HCT116 (cell line): ENCODE measurements at regions not wholly inside any gene's neighbourhood (a gene's known extent, or its start where the extent isn't known, plus 50 kb on each side); places are given as distances from the start of the nearest gene placed in this dataset.

ENCODE experiments used
- ATAC-seq: fragments of 200-7000 bp; cut with Tn5 transposase; 2 replicates; pipeline ENCODE4 v1.9.1; 2020; ENCODE audit warnings: mild to moderate bottlenecking, moderate library complexity
- BruUV-seq: library from RNA; stranded (reverse); fragments of 400-500 nt; replicated peaks from 2 replicates; lab custom pipeline; 2021; lab: Mats Ljungman, UMichigan
- CTCF ChIA-PET: fragments of 300-600 bp; sonication (Branson Sonifier 250); formaldehyde crosslinking; loops from one replicate; lab custom pipeline; 2021; ENCODE audit warnings: antibody characterized with exemption; lab: Charles Lee
- POLR2A ChIA-PET: fragments of 300-600, 350-600 bp; sonication (Branson Sonifier 250); formaldehyde crosslinking; loops from one replicate; lab custom pipeline; 2021; ENCODE audit warnings: antibody characterized with exemption; lab: Charles Lee
- RAD21 ChIA-PET, 2 experiments: fragments of 300-600 bp; sonication (Branson Sonifier 250); formaldehyde crosslinking; loops; one replicate each; lab custom pipeline; 2023; ENCODE audit warnings: low total read pairs in 2 of 2; ENCODE audit not compliant: uncharacterized antibody in 2 of 2, unreplicated experiment in 2 of 2, low non-redundant PET in 1 of 2; lab: Charles Lee
- DNase-seq: peaks from one replicate; pipeline ENCODE4 v3.0.0-alpha.2; 2010; ENCODE audit warnings: low read depth, low spot score
- H2AFZ ChIP-seq: fragments of 200-600 bp; shearing (Covaris generic), sonication (generic); 2 replicates; pipeline ENCODE4 v1.6.1; 2017; ENCODE audit warnings: low read depth, mixed run types, mixed read lengths, antibody characterized with exemption, low read length; ENCODE audit not compliant: poor library complexity, severe bottlenecking
- H3K27ac ChIP-seq: 2 replicates; pipeline ENCODE4 v1.5.1; 2012; ENCODE audit warnings: low read depth, low read length
- H3K27me3 ChIP-seq: fragments of 200-600 bp; sonication (generic); 2 replicates; pipeline ENCODE4 v1.6.1; 2016; ENCODE audit warnings: mixed run types, low read length, mixed read lengths; ENCODE audit not compliant: insufficient read depth
- H3K36me3 ChIP-seq, 2 experiments: fragments of 200-500 bp in 1 of 2; fragments of 200-600 bp in 1 of 2; sonication (Bioruptor generic) in 1 of 2; sonication (generic) in 1 of 2; 2 replicates each; pipeline versions ENCODE4 v1.5.1 to v1.6.1; 2014 to 2016; ENCODE audit warnings: low read length in 2 of 2, inconsistent platforms in 1 of 2, mixed read lengths in 1 of 2, mixed run types in 1 of 2; ENCODE audit not compliant: insufficient read depth in 2 of 2, control insufficient read depth in 1 of 2
- H3K4me1 ChIP-seq, 2 experiments: fragments of 200-600 bp in 1 of 2; sonication (generic) in 1 of 2; 2 replicates each; pipeline versions ENCODE4 v1.5.1 to v1.6.1; 2012 to 2017; ENCODE audit warnings: low read length in 2 of 2, inconsistent platforms in 1 of 2, mild to moderate bottlenecking in 1 of 2, mixed read lengths in 1 of 2, mixed run types in 1 of 2, moderate library complexity in 1 of 2; ENCODE audit not compliant: insufficient read depth in 2 of 2, control insufficient read depth in 1 of 2
- H3K4me2 ChIP-seq: fragments of 200-600 bp; sonication (generic); 2 replicates; pipeline ENCODE4 v1.6.1; 2017; ENCODE audit warnings: mixed run types, low read length, mixed read lengths
- H3K4me3 ChIP-seq, 2 experiments: fragments of 200-600 bp in 1 of 2; sonication (generic) in 1 of 2; replicated peaks in 1 of 2; 2 replicates each; pipeline ENCODE4 v1.5.1; 2011 to 2016; ENCODE audit warnings: low read length in 2 of 2, control low read depth in 1 of 2, low read depth in 1 of 2, mild to moderate bottlenecking in 1 of 2, mixed read lengths in 1 of 2, mixed run types in 1 of 2
- H3K79me2 ChIP-seq: fragments of 200-600 bp; sonication (generic); 2 replicates; pipeline ENCODE4 v1.6.1; 2017; ENCODE audit warnings: mild to moderate bottlenecking, mixed run types, low read length, moderate library complexity, mixed read lengths; ENCODE audit not compliant: insufficient read depth
- H3K9ac ChIP-seq: fragments of 200-600 bp; sonication (generic); 2 replicates; pipeline ENCODE4 v1.6.1; 2016; ENCODE audit warnings: low read length, mixed read lengths
- H3K9me2 ChIP-seq: fragments of 200-600 bp; sonication (generic), shearing (Covaris generic); 2 replicates; pipeline ENCODE4 v1.6.1; 2017; ENCODE audit warnings: mixed run types, mild to moderate bottlenecking, moderate library complexity; ENCODE audit not compliant: insufficient read depth
- H3K9me3 ChIP-seq, 2 experiments: fragments of 200-500 bp in 1 of 2; fragments of 200-600 bp in 1 of 2; sonication (Bioruptor generic) in 1 of 2; sonication (generic) in 1 of 2; 2 replicates each; pipeline ENCODE4 v1.6.1; 2014 to 2017; ENCODE audit warnings: low read length in 2 of 2, mixed read lengths in 2 of 2, inconsistent platforms in 1 of 2, low read depth in 1 of 2, mild to moderate bottlenecking in 1 of 2, mixed run types in 1 of 2, moderate library complexity in 1 of 2; ENCODE audit not compliant: control insufficient read depth in 1 of 2, insufficient read depth in 1 of 2
- H4K20me1 ChIP-seq: fragments of 200-600 bp; sonication (generic), shearing (Covaris generic); 2 replicates; pipeline ENCODE4 v1.6.1; 2017; ENCODE audit warnings: mixed run types, mild to moderate bottlenecking, moderate library complexity; ENCODE audit not compliant: insufficient read depth
- EGR1 ChIP-seq: IDR thresholded peaks from 2 replicates; pipeline ENCODE4 v1.6.1; 2012; ENCODE audit warnings: low read depth
- EZH2 ChIP-seq: fragments of 200-600 bp; sonication (generic); IDR thresholded peaks from 2 replicates; pipeline ENCODE4 v1.6.1; 2017; ENCODE audit warnings: antibody characterized with exemption, mixed run types
- EZH2phosphoT487 ChIP-seq: fragments of 200-600 bp; IDR thresholded peaks from 2 replicates; pipeline ENCODE4 v1.6.1; 2018; ENCODE audit warnings: antibody characterized with exemption, borderline replicate concordance
- RAD21 ChIP-seq: IDR thresholded peaks from 2 replicates; pipeline ENCODE4 v1.6.1; 2012; ENCODE audit warnings: low read depth, mild to moderate bottlenecking
- ZFX ChIP-seq: fragments of 450-650 bp; IDR thresholded peaks from 2 replicates; pipeline ENCODE4 v1.6.1; 2017
- ZNF274 ChIP-seq: fragments of 200-500 bp; sonication (Bioruptor generic); IDR thresholded peaks from 2 replicates; pipeline ENCODE4 v1.6.1; 2014; ENCODE audit warnings: mild to moderate bottlenecking, low read depth, low read length, inconsistent platforms
- intact Hi-C: fragments of 100-400 bp; cut with micrococcal nuclease; formaldehyde crosslinking; loops from 2 replicates; pipeline ENCODE4 v1.10.0; 2022

DNA sequence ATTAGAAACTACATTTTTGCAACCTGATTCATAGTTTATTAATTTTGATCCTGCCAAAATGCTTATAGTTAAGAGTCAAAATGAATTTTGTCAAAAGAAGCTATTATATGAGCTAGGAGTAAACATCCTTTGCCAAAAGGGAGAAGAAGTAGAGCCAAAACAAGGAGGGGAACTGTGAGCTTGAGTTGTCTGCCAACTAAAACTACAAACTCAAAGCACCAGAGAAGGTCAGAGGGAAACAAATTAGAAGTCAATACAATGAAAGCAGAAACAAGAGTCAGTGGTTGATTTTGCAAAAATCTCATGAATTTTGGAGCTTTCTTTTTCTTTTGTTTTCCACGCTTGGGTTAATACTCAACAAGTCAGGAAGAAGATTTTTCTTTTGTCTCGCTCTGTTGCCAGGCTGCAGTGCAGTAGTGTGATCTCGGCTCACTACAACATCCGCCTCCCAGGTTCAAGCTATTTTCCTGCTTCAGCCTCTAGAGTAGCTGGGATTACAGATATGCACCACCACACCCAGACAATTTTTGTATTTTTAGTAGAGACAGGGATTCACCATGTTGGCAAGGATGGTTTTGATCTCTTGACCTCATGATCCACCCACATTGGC is 508.5 kb downstream of the RIT2 start:
- CTCF ChIA-PET: no interaction called here
- Histone ChIP-seq H3K79me2 (no peaks in the 10 kb centered on the region), H3K4me1 (no peaks in the 10 kb centered on the region), H3K9ac (no peak overlapping the region), H3K4me3 (no peak overlapping the region), H3K4me2 (no peak overlapping the region), H3K36me3 (no peaks in the 10 kb centered on the region)
- RAD21 ChIA-PET: no interaction called here
- POLR2A ChIA-PET: no interaction called here
- no peak for TF ChIP-seq EGR1
- TF ChIP-seq, all 23 proteins: peak for 0
- H3K9me3 ChIP-seq: peaks cover 0 to 8% of the 10 kb centered on the region in 2 experiments; a peak in 2 of 4 replicates
- no peaks in the 10 kb centered on the region for H3K27me3 ChIP-seq
- ATAC-seq (no peak), DNase-seq (no peak)
- H4K20me1 ChIP-seq: no peaks in the 10 kb centered on the region
- intact Hi-C loops: no loop called here
- BruUV-seq: no TSS peak
- H2AFZ ChIP-seq: no peak overlapping the region
- no peak overlapping the region for H3K27ac ChIP-seq
- no peaks in the 10 kb centered on the region for H3K9me2 ChIP-seq

GRCh38 chr18:42611134-42611533 is 504.4 kb downstream of the RIT2 start:
- Histone ChIP-seq H3K27ac (no peak overlapping the region), H3K4me2 (no peak overlapping the region), H2AFZ (no peak overlapping the region), H3K9me2 (no peaks in the 10 kb centered on the region), H3K4me1 (no peaks in the 10 kb centered on the region), H3K27me3 (no peaks in the 10 kb centered on the region), H3K36me3 (no peaks in the 10 kb centered on the region), H4K20me1 (no peaks in the 10 kb centered on the region), H3K79me2 (no peaks in the 10 kb centered on the region), H3K4me3 (no peak overlapping the region), H3K9me3 (peaks cover 5 to 34% of the 10 kb centered on the region in 2 experiments; a peak in 2 of 4 replicates), H3K9ac (no peak overlapping the region)
- ATAC-seq: no peak
- CTCF ChIA-PET: no interaction called here
- TF ChIP-seq RAD21 (no peak), EZH2phosphoT487 (no peak), ZNF274 (no peak), ZFX (no peak), EZH2 (no peak)
- RAD21 ChIA-PET: no interaction called here
- BruUV-seq: no TSS peak
- DNase-seq: no peak
- intact Hi-C loops: no loop called here
- POLR2A ChIA-PET: no interaction called here
